ENCODE measurements at regions not wholly inside any gene's neighbourhood (a gene's known extent, or its start where the extent isn't known, plus 50 kb on each side); places are given as distances from the start of the nearest gene placed in this dataset.

DNA sequence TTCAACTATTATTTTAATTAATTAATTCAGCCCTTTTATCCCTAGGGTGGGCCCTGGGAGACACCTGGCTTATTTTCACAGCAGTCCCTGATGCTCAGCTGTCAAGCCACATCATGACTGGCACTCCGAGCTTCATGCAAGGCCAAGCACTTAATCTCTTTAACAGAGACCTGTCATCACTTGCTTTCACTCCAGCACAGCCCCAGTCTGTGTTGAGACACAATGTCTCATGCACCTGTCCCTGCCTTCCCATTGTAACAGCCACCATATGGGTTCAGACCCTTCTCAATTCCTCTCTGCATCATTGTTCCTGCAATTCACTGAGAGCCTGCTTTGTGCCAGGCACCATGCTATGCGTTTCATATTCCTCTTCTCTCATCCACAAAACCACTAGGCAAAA lies 222.2 kb upstream of the TENM4 start:
- TF ChIP-seq, protein P1, sequence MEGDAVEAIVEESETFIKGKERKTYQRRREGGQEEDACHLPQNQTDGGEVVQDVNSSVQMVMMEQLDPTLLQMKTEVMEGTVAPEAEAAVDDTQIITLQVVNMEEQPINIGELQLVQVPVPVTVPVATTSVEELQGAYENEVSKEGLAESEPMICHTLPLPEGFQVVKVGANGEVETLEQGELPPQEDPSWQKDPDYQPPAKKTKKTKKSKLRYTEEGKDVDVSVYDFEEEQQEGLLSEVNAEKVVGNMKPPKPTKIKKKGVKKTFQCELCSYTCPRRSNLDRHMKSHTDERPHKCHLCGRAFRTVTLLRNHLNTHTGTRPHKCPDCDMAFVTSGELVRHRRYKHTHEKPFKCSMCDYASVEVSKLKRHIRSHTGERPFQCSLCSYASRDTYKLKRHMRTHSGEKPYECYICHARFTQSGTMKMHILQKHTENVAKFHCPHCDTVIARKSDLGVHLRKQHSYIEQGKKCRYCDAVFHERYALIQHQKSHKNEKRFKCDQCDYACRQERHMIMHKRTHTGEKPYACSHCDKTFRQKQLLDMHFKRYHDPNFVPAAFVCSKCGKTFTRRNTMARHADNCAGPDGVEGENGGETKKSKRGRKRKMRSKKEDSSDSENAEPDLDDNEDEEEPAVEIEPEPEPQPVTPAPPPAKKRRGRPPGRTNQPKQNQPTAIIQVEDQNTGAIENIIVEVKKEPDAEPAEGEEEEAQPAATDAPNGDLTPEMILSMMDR (IDR thresholded peaks at IDR 0.05; ENCODE audit: insufficient read depth, low read length, poor library complexity, severe bottlenecking): no peak
- Histone ChIP-seq H3K36me3 (ENCODE audit: control insufficient read depth, insufficient read depth, low read length) (no peaks in the 10 kb centered on the region), H3K27me3 (replicated peaks; ENCODE audit: control insufficient read depth, insufficient read depth, low read length) (no peaks in the 10 kb centered on the region), H3K4me3 (replicated peaks; ENCODE audit: low read depth, low read length) (no peak overlapping the region)
- no peak for DNase-seq (ENCODE audit: extremely low read depth, insufficient read length)

DNA sequence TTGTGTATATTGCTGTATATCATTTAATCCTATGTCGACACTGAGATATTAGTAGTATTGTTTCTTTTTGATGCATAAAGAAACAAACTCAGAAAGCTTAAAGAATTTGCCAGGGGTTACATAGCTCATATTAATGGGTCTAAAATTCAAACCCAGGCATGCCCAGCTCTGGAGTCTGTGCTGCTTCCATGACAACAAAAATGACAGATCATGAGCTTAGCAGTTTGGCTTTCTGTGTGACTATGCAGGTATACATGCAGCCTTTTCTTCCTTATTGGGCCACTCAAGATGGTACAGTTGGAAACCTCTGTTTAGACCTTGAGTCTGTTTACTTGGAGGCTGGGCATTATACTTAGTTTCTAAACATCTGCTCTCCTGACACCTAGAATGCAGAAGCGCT lies 220.5 kb upstream of the TENM4 start:
- no peak for DNase-seq (ENCODE audit: extremely low read depth, insufficient read length)
- H3K4me3 ChIP-seq (replicated peaks; ENCODE audit: low read depth, low read length): no peak overlapping the region
- H3K27me3 ChIP-seq (replicated peaks; ENCODE audit: control insufficient read depth, insufficient read depth, low read length): no peaks in the 10 kb centered on the region
- no peaks in the 10 kb centered on the region for H3K36me3 ChIP-seq (ENCODE audit: control insufficient read depth, insufficient read depth, low read length)
- TF ChIP-seq, protein P1 (IDR thresholded peaks at IDR 0.05; ENCODE audit: insufficient read depth, low read length, poor library complexity, severe bottlenecking): no peak

DNA sequence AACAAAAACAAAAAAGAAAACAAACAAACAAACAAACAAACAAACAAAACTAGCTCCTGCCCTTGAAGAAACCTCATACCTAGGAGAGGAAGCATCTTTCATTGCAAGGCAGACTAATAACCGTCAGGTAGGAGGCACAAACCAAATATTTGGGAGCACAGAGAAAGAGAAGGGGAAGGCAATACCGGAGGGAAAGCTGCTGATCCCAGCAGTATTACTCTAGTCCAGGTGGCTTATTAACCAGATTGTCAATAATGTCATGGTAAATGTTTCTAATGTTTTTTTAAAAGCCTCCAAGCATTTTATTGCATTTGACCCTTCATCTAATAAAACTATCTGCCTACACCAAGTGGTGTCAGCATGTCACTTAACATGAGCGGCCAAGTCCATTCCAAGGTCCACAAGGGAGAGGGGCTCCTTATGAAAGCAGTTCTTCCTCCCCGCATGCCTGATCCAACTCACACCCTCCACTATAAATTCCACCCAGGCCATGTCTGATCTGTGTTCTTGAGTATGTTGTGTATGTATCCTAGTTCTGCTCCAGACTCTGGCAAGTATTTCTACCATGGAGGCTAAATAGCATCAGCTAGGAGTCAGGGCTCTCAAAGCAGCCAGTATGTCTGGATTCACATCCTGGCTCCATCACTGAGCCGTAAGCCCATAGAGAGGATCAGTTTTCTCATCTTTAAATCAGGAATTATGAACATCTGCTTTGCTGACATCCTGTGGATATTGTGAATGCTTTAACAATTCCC lies 208.1 kb upstream of the TENM4 start:
- Histone ChIP-seq H3K4me3 (replicated peaks; ENCODE audit: low read depth, low read length) (no peak overlapping the region), H3K27me3 (replicated peaks; ENCODE audit: control insufficient read depth, insufficient read depth, low read length) (no peaks in the 10 kb centered on the region; the same call in 1 of the 2 replicates), H3K36me3 (ENCODE audit: control insufficient read depth, insufficient read depth, low read length) (no peaks in the 10 kb centered on the region)
- TF ChIP-seq, protein P1 (IDR thresholded peaks at IDR 0.05; ENCODE audit: insufficient read depth, low read length, poor library complexity, severe bottlenecking): no peak
- DNase-seq (ENCODE audit: extremely low read depth, insufficient read length): no peak

DNA sequence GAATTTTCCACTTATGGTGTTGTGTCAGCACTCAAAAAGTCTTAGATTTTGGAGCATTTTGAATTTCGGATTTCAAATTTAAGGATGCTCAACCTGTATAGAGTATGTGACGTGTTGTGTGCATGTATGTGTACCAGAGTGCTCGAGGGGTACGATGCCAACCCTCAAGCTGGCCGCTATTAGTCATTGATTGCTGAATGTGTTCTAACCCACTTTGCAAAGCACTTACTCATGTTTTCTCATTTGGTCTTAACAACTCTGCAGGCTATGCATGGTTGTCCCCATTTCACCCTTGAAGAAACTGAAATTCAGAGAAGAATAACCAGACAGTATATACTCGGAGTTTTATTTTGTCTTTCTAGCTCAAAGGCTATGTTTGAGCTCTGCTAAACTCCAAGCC lies 196.4 kb upstream of the TENM4 start:
- Histone ChIP-seq H3K27me3 (replicated peaks; ENCODE audit: control insufficient read depth, insufficient read depth, low read length) (no peaks in the 10 kb centered on the region; the same call in 1 of the 2 replicates), H3K36me3 (ENCODE audit: control insufficient read depth, insufficient read depth, low read length) (no peaks in the 10 kb centered on the region), H3K4me3 (replicated peaks; ENCODE audit: low read depth, low read length) (no peak overlapping the region)
- TF ChIP-seq, protein P1 (IDR thresholded peaks at IDR 0.05; ENCODE audit: insufficient read depth, low read length, poor library complexity, severe bottlenecking): no peak
- no peak for DNase-seq (ENCODE audit: extremely low read depth, insufficient read length)

DNA sequence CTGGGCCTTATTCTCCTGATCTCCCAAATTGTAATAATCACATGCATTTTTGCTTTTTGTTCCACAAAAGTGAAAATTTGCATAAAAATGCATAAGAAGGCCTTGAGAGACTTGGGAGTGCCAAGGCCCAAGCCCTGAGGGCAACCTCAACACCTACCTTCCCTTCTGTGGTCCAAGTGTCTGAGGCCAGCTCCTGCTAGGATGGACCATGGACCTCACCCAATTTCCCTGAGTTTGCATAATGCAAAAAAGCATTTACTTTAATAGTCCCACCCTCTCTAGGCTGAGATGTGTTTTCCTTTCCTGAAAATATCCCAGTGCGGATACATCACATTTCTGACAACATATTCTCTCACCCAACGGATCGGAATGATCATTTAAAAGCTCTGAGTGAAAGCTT lies 194.1 kb upstream of the TENM4 start:
- no peaks in the 10 kb centered on the region for H3K36me3 ChIP-seq (ENCODE audit: control insufficient read depth, insufficient read depth, low read length)
- no peak for DNase-seq (ENCODE audit: extremely low read depth, insufficient read length)
- TF ChIP-seq, protein P1 (IDR thresholded peaks at IDR 0.05; ENCODE audit: insufficient read depth, low read length, poor library complexity, severe bottlenecking): no peak
- no peaks in the 10 kb centered on the region for H3K27me3 ChIP-seq (replicated peaks; ENCODE audit: control insufficient read depth, insufficient read depth, low read length)
- no peak overlapping the region for H3K4me3 ChIP-seq (replicated peaks; ENCODE audit: low read depth, low read length)

Measured in GM06990 (cell line).